Activated naive CD8-positive, alpha-beta T cell (primary cell): ENCODE measurements at regions not wholly inside any gene's neighbourhood (a gene's known extent, or its start where the extent isn't known, plus 50 kb on each side); places are given as distances from the start of the nearest gene placed in this dataset.
"Not testable (repeated sequence)": the region's sequence is repeated elsewhere in the genome, so short reads cannot be mapped to it uniquely, and the experiment has no call there.

Experiments
- H3K27ac Mint-ChIP-seq: one replicate; pipeline ENCODE4 v1.8.0; 2021; ENCODE audit warnings: mixed read lengths
- H3K27me3 Mint-ChIP-seq: one replicate; pipeline ENCODE4 v1.8.0; 2021; ENCODE audit warnings: mixed read lengths
- H3K36me3 Mint-ChIP-seq: one replicate; pipeline ENCODE4 v1.8.0; 2021; ENCODE audit warnings: mixed read lengths
- H3K4me1 Mint-ChIP-seq: one replicate; pipeline ENCODE4 v1.8.0; 2021; ENCODE audit warnings: low read depth, mixed read lengths
- H3K4me3 Mint-ChIP-seq: one replicate; pipeline ENCODE4 v1.8.0; 2021; ENCODE audit warnings: mild to moderate bottlenecking, mixed read lengths
- H3K9me3 Mint-ChIP-seq: one replicate; pipeline ENCODE4 v1.8.0; 2021; ENCODE audit warnings: low read depth, mixed read lengths

- no peak overlapping the region for H3K4me3 Mint-ChIP-seq
- H3K27me3 Mint-ChIP-seq = peaks cover 7% of the 10 kb centered on the region
- no peaks in the 10 kb centered on the region for H3K36me3 Mint-ChIP-seq
- H3K9me3 Mint-ChIP-seq = no peaks in the 10 kb centered on the region
- H3K4me1 Mint-ChIP-seq = no peaks in the 10 kb centered on the region
- H3K27ac Mint-ChIP-seq = no peak overlapping the region
These were observed 51.1 kb upstream of the ROPN1 start for GRCh38 chr3:124043023-124043422.

- no peaks in the 10 kb centered on the region for H3K36me3 Mint-ChIP-seq
- peaks cover 12% of the 10 kb centered on the region for H3K27me3 Mint-ChIP-seq
- no peaks in the 10 kb centered on the region for H3K9me3 Mint-ChIP-seq
- H3K4me1 Mint-ChIP-seq = no peaks in the 10 kb centered on the region
- no peak overlapping the region for H3K27ac Mint-ChIP-seq
- no peak overlapping the region for H3K4me3 Mint-ChIP-seq
These were observed 53.0 kb upstream of the ROPN1 start for GRCh38 chr3:124044956-124045355.

DNA sequence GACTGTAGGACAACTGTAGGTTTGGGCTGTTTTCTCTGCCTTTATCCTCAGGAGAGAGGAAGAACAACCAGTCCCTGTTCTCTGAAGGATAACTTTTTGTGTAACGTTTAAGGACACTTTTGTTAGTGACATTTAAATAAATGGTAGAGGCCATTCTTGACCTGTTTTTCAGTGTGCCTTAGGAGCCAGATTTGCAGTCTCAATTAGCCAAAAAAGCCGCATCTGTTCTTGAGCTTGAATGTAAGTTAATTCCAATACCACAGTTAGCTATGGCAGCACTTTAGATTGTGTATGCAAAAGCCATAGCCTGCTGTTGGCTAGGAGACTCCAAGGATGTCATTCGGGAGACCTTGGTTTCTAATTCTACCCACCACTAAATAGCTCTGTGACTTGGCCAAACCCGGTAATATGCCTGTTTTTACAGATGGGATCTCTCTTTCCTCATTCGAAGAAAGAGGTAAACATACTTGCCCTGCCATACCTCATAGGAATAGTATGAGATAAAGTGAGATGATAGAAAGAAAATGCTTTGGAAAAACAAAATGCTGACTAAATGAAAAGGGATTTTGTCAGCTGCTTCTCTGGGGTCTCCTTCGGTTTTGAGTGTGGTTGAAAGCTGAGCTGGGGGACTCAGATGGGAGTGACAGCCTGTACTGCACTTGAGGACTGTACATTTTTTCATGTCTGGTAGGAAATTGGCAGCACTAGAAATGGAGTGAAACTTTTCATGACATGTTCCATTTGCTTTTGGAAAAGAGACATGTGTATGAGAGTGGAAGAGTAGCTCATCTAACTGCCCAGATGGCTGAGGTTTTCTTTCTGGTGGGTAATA, 57.3 kb upstream of the ROPN1 start:
- Mint-ChIP-seq H3K9me3 (no peaks in the 10 kb centered on the region), H3K4me1 (no peaks in the 10 kb centered on the region), H3K27ac (no peak overlapping the region), H3K4me3 (no peak overlapping the region), H3K36me3 (no peaks in the 10 kb centered on the region), H3K27me3 (peaks cover 19% of the 10 kb centered on the region)

- no peaks in the 10 kb centered on the region for H3K4me1 Mint-ChIP-seq
- H3K27me3 Mint-ChIP-seq = peaks cover 13% of the 10 kb centered on the region
- no peak overlapping the region for H3K27ac Mint-ChIP-seq
- no peaks in the 10 kb centered on the region for H3K9me3 Mint-ChIP-seq
- no peaks in the 10 kb centered on the region for H3K36me3 Mint-ChIP-seq
- H3K4me3 Mint-ChIP-seq = no peak overlapping the region
These were observed 59.7 kb upstream of the ROPN1 start for GRCh38 chr3:124051636-124052035.

GRCh38 chr3:124053871-124054270, 61.9 kb upstream of the ROPN1 start:
- no peaks in the 10 kb centered on the region for H3K9me3 Mint-ChIP-seq
- peaks cover 17% of the 10 kb centered on the region for H3K27me3 Mint-ChIP-seq
- H3K27ac Mint-ChIP-seq = no peak overlapping the region
- H3K4me3 Mint-ChIP-seq = no peak overlapping the region
- H3K4me1 Mint-ChIP-seq = no peaks in the 10 kb centered on the region
- H3K36me3 Mint-ChIP-seq = no peaks in the 10 kb centered on the region

DNA sequence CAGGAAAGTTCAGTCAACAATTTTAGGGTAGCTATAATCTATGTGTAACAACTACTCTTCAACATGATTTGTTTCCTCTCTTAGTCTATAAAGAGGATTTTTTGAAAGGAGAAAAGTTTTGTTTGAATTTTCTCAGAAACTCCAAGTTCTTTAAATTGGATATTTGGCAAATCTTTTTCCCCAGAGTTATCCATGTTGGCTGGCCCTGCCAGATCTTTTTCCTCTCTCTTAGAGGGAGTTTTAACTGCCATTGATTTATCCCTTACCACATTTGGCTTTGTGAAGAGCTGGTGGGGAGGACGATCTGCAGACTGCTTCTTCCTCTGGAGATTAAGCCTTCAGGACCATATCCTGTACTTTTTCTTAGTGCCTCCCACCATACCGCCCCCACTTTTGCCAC, 64.9 kb upstream of the ROPN1 start:
- no peaks in the 10 kb centered on the region for H3K4me1 Mint-ChIP-seq
- H3K9me3 Mint-ChIP-seq = no peaks in the 10 kb centered on the region
- H3K4me3 Mint-ChIP-seq = no peak overlapping the region
- H3K36me3 Mint-ChIP-seq = no peaks in the 10 kb centered on the region
- H3K27ac Mint-ChIP-seq = no peak overlapping the region
- H3K27me3 Mint-ChIP-seq = peaks cover 12% of the 10 kb centered on the region

- Mint-ChIP-seq H3K36me3 (no peaks in the 10 kb centered on the region), H3K4me3 (no peak overlapping the region), H3K27me3 (peaks cover 12% of the 10 kb centered on the region), H3K9me3 (no peaks in the 10 kb centered on the region), H3K4me1 (no peaks in the 10 kb centered on the region), H3K27ac (no peak overlapping the region)
These were observed 65.5 kb upstream of the ROPN1 start for GRCh38 chr3:124057420-124057819.

GRCh38 chr3:124059580-124059979, 67.7 kb upstream of the ROPN1 start:
- Mint-ChIP-seq H3K27ac (no peak overlapping the region), H3K36me3 (no peaks in the 10 kb centered on the region), H3K4me1 (no peaks in the 10 kb centered on the region), H3K27me3 (peaks cover 8% of the 10 kb centered on the region), H3K9me3 (no peaks in the 10 kb centered on the region), H3K4me3 (no peak overlapping the region)

- Mint-ChIP-seq H3K27ac (no peak overlapping the region), H3K36me3 (no peaks in the 10 kb centered on the region), H3K4me1 (no peaks in the 10 kb centered on the region), H3K27me3 (peaks cover 3% of the 10 kb centered on the region), H3K4me3 (no peak overlapping the region), H3K9me3 (no peaks in the 10 kb centered on the region)
These were observed 71.4 kb upstream of the ROPN1 start for GRCh38 chr3:124063197-124063909.

DNA sequence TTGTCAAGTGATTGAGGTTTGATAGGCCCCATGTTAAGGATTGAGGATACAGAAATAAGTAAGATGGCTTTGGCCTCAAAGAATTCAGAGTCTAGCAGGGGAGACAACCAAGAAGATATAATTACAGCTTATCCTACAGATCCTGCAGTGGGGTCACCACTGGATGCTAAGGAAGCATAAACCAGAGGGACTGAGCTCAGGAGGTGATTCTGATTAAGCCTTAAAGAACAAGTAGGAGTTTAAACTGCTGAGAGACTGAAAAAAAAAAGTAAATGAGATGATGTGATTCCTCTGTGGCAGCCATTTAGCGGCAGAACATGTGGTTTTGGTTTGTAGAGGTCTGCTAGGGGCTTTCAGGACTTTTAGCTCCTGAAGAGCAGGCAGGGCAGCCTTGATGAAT, 72.1 kb upstream of the ROPN1 start:
- Mint-ChIP-seq H3K27me3 (peaks cover 3% of the 10 kb centered on the region), H3K4me3 (no peak overlapping the region), H3K4me1 (no peaks in the 10 kb centered on the region), H3K27ac (no peak overlapping the region), H3K36me3 (no peaks in the 10 kb centered on the region), H3K9me3 (no peaks in the 10 kb centered on the region)

DNA sequence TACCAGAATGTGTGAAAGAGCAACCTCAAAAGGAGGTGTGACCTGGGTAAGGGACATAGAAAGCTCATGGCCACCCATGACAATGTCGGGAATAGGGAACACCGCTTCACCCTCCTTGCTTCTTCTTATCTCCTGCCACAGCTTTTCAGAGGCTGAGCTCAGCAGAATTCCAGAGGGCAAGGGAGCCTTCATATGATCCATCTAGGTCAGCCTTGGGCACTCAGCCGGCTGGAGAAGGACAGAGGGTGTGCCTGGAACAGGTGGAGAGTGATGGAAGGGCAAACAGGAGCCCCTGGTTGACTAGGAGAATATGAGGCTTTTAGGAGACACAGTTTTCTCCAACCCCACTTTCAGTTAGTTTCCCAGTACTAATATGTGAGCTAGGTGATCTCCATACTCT, 74.6 kb upstream of the ROPN1 start:
- H3K9me3 Mint-ChIP-seq, H3K4me1 Mint-ChIP-seq, H3K4me3 Mint-ChIP-seq, H3K27me3 Mint-ChIP-seq, H3K27ac Mint-ChIP-seq, H3K36me3 Mint-ChIP-seq: not testable (repeated sequence)

DNA sequence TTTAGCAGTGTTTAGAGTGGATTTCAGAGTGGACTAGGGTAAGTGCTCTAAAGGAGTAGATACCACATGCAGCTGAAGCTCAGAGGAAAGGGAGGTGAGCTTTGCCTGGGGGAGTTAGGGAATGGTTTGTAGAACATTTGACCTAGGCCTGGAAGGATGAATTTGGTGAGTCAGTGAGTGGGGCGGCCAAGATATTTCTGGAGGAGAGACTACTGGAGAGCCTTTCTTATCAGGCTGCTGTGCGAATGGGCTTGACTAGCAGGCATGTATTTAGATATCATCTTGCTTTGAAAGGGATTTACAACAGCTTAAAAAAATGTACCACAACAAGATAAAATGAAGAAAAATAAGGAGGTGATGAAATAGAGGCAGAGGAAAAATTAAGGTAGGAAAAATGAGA, 77.8 kb upstream of the ROPN1 start:
- H3K4me1 Mint-ChIP-seq, H3K27me3 Mint-ChIP-seq, H3K36me3 Mint-ChIP-seq, H3K9me3 Mint-ChIP-seq, H3K4me3 Mint-ChIP-seq, H3K27ac Mint-ChIP-seq: not testable (repeated sequence)

DNA sequence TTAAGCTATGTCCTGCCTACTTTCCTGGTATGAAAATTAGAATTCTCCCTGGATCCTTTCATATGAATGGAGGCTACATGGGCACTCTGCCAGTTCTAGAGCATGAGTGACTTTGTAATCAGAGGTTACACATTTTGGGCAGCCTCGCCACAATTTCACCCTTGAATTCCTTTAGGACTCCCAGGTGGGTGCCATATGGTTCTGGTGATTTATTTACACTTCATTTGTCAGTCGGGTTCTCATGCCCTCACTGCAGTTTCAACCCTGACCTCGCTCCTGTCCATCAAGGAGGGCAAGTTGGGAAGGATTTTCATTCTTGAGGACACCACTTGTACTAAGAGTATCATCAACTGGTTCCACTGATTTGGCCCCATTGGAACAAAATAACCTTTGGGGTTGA, 83.2 kb upstream of the ROPN1 start:
- H3K27me3 Mint-ChIP-seq, H3K36me3 Mint-ChIP-seq, H3K27ac Mint-ChIP-seq, H3K9me3 Mint-ChIP-seq, H3K4me1 Mint-ChIP-seq, H3K4me3 Mint-ChIP-seq: not testable (repeated sequence)

GRCh38 chr3:124075753-124076152, 83.8 kb upstream of the ROPN1 start:
- no peak overlapping the region for H3K4me3 Mint-ChIP-seq
- no peaks in the 10 kb centered on the region for H3K36me3 Mint-ChIP-seq
- peaks cover 7% of the 10 kb centered on the region for H3K27me3 Mint-ChIP-seq
- no peaks in the 10 kb centered on the region for H3K9me3 Mint-ChIP-seq
- H3K4me1 Mint-ChIP-seq = no peaks in the 10 kb centered on the region
- H3K27ac Mint-ChIP-seq = no peak overlapping the region

DNA sequence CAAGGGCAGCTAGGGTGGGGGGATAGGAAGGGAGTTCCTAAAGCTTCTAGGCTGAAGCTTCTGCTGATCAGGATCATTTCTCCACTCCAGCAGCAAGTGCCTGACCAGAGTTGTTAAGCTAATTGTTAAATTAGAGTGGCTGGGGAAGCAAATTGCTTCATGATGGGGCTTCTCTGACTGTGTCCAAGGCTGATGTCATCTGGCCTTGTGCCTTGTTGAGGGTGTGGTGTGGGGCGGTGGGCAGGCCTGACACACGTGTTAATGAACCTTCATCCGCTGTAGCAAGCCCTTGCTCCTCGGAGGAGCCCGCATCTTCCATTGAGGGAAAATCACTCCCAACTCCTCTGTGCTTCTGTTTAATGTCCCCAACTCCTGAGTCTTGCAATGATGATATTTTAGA, 84.3 kb upstream of the ROPN1 start:
- Mint-ChIP-seq H3K4me3 (no peak overlapping the region), H3K27me3 (peaks cover 6% of the 10 kb centered on the region), H3K36me3 (no peaks in the 10 kb centered on the region), H3K27ac (no peak overlapping the region), H3K4me1 (no peaks in the 10 kb centered on the region), H3K9me3 (no peaks in the 10 kb centered on the region)
